Fibroblast of lung (primary cell): ENCODE measurements at regions not wholly inside any gene's neighbourhood (a gene's known extent, or its start where the extent isn't known, plus 50 kb on each side); places are given as distances from the start of the nearest gene placed in this dataset.

Experiments
- CTCF ChIP-seq, 2 donors: IDR thresholded peaks in 1 of 2; conservative IDR thresholded peaks in 1 of 2; 1 replicate in 1 of 2; 2 replicates in 1 of 2; pipeline ENCODE4 v1.5.1; 2011 to 2012; ENCODE audit warnings: low read length in 2 of 2, control low read depth in 1 of 2, inconsistent platforms in 1 of 2, low read depth in 1 of 2, mild to moderate bottlenecking in 1 of 2
- EZH2 ChIP-seq: IDR thresholded peaks from 2 replicates; pipeline ENCODE4 v1.5.1; 2012; ENCODE audit warnings: low read length, control low read depth, mild to moderate bottlenecking; ENCODE audit errors: missing control alignments

- no peak for TF ChIP-seq CTCF (conservative IDR thresholded peaks at IDR 0.05 in 1 of 2, IDR thresholded peaks at IDR 0.05 in 1 of 2; ENCODE audit: low read depth in 1 of 2, low read length in 2 of 2)
- no peak for TF ChIP-seq EZH2
These were observed 1284.1 kb downstream of the AACS start for GRCh38 chr12:126349383-126349782.
